ENCODE measurements at regions not wholly inside any gene's neighbourhood (a gene's known extent, or its start where the extent isn't known, plus 50 kb on each side); places are given as distances from the start of the nearest gene placed in this dataset.

- H3K27me3 ChIP-seq (ENCODE audit: low read depth): no peaks in the 10 kb centered on the region
- intact Hi-C loops (cut with DNase I): no loop called here
Measured at GRCh38 chr11:15523543-15523942, 408.8 kb downstream of the INSC start.

GRCh38 chr11:15525582-15525981 lies 410.9 kb downstream of the INSC start:
- no peaks in the 10 kb centered on the region for H3K4me1 ChIP-seq
- H3K36me3 ChIP-seq: no peaks in the 10 kb centered on the region
- ATAC-seq: no peak
- no peak overlapping the region for H3K4me3 ChIP-seq
- intact Hi-C loops (cut with DNase I): no loop called here
- H3K27ac ChIP-seq: no peak overlapping the region
- H3K9me3 ChIP-seq: peaks cover 25% of the 10 kb centered on the region
- no peaks in the 10 kb centered on the region for H3K27me3 ChIP-seq (ENCODE audit: low read depth)
- no peak for TF ChIP-seq CTCF (IDR thresholded peaks at IDR 0.05)
- DNase-seq: no peak

More at GRCh38 chr11:15523543-15523942, 408.8 kb downstream of the INSC start:
- TF ChIP-seq CTCF (IDR thresholded peaks at IDR 0.05): no peak
- DNase-seq: no peak
- H3K36me3 ChIP-seq: no peaks in the 10 kb centered on the region
- no peak for ATAC-seq
- H3K4me1 ChIP-seq: no peaks in the 10 kb centered on the region
- H3K27ac ChIP-seq: no peak overlapping the region
- no peak overlapping the region for H3K4me3 ChIP-seq
- peaks cover 25% of the 10 kb centered on the region for H3K9me3 ChIP-seq

GRCh38 chr11:15526032-15526431 lies 411.3 kb downstream of the INSC start:
- no peaks in the 10 kb centered on the region for H3K36me3 ChIP-seq
- TF ChIP-seq CTCF (IDR thresholded peaks at IDR 0.05): no peak
- H3K27ac ChIP-seq: no peak overlapping the region
- ATAC-seq (no peak), DNase-seq (no peak)
- H3K4me1 ChIP-seq: no peaks in the 10 kb centered on the region
- H3K9me3 ChIP-seq: peaks cover 25% of the 10 kb centered on the region
- H3K27me3 ChIP-seq (ENCODE audit: low read depth): no peaks in the 10 kb centered on the region
- H3K4me3 ChIP-seq: no peak overlapping the region
- intact Hi-C loops (cut with DNase I): no loop called here

- Histone ChIP-seq H3K27me3 (ENCODE audit: low read depth) (no peaks in the 10 kb centered on the region), H3K9me3 (peaks cover 25% of the 10 kb centered on the region)
Measured at GRCh38 chr11:15526859-15527450, 412.2 kb downstream of the INSC start.

GRCh38 chr11:15532432-15532831 lies 417.7 kb downstream of the INSC start:
- no peak overlapping the region for H3K27ac ChIP-seq
- H3K4me3 ChIP-seq: no peak overlapping the region
- DNase-seq (no peak), ATAC-seq (no peak)
- peaks cover 4% of the 10 kb centered on the region for H3K9me3 ChIP-seq
- no peaks in the 10 kb centered on the region for H3K36me3 ChIP-seq
- intact Hi-C loops (cut with DNase I): no loop called here
- H3K4me1 ChIP-seq: no peaks in the 10 kb centered on the region
- TF ChIP-seq CTCF (IDR thresholded peaks at IDR 0.05): no peak
- no peaks in the 10 kb centered on the region for H3K27me3 ChIP-seq (ENCODE audit: low read depth)

More at GRCh38 chr11:15526859-15527450, 412.2 kb downstream of the INSC start:
- Histone ChIP-seq H3K27ac (no peak overlapping the region), H3K4me3 (no peak overlapping the region), H3K4me1 (no peaks in the 10 kb centered on the region), H3K36me3 (no peaks in the 10 kb centered on the region)
- no peak for TF ChIP-seq CTCF (IDR thresholded peaks at IDR 0.05)
- intact Hi-C loops (cut with DNase I): no loop called here
- no peak for ATAC-seq
- no peak for DNase-seq

Data from lower lobe of right lung (tissue), 2 donors.